Esophagus (tissue), 2 donors: ENCODE measurements at regions not wholly inside any gene's neighbourhood (a gene's known extent, or its start where the extent isn't known, plus 50 kb on each side); places are given as distances from the start of the nearest gene placed in this dataset.

ENCODE experiments used
- H3K27ac ChIP-seq, 2 donors: one replicate each; pipeline ENCODE4 v1.5.1; 2013; ENCODE audit warnings: low read depth in 2 of 2, mild to moderate bottlenecking in 2 of 2, inconsistent platforms in 1 of 2, low read length in 1 of 2, moderate library complexity in 1 of 2
- H3K27me3 ChIP-seq, 2 donors: one replicate each; pipeline ENCODE4 v1.6.1; 2013; ENCODE audit warnings: low read length in 2 of 2, control low read depth in 1 of 2, mild to moderate bottlenecking in 1 of 2; ENCODE audit not compliant: insufficient read depth in 2 of 2, control insufficient read depth in 1 of 2
- H3K36me3 ChIP-seq, 2 donors: one replicate each; pipeline ENCODE4 v1.6.1; 2013; ENCODE audit warnings: low read length in 1 of 2; ENCODE audit not compliant: control insufficient read depth in 2 of 2, insufficient read depth in 2 of 2
- H3K4me1 ChIP-seq, 2 donors: one replicate each; pipeline ENCODE4 v1.6.1; 2013; ENCODE audit warnings: low read length in 1 of 2; ENCODE audit not compliant: control insufficient read depth in 2 of 2, insufficient read depth in 2 of 2
- H3K4me3 ChIP-seq, 2 donors: one replicate each; pipeline ENCODE4 v1.5.1; 2013; ENCODE audit warnings: low read length in 2 of 2, mild to moderate bottlenecking in 2 of 2, low read depth in 1 of 2, moderate library complexity in 1 of 2
- H3K9me3 ChIP-seq, 2 donors: one replicate each; pipeline ENCODE4 v1.6.1; 2013; ENCODE audit warnings: mild to moderate bottlenecking in 2 of 2, low read depth in 1 of 2, low read length in 1 of 2, moderate library complexity in 1 of 2; ENCODE audit not compliant: control insufficient read depth in 2 of 2, insufficient read depth in 1 of 2
- WGBS, 2 donors: extraction: QIAGEN DNeasy Blood & Tissue Kit; methylation state at CpG; one replicate each; pipeline ENCODE4 v1.1.7; 2013; 5-methylcytosine and 5-hydroxymethylcytosine counted together
- donor health status: healthy with polysubstance abuse.
- donor health status: Bipolar disorder and iron deficiency.

GRCh38 chr10:32110790-32111189, 54.6 kb upstream of the KIF5B start:
- 93 to 94% methylated on average over 7 of the region's 7 CpGs for WGBS, 2 donors
- no peak overlapping the region for H3K4me3 ChIP-seq
- H3K27ac ChIP-seq: no peak overlapping the region
- no peaks in the 10 kb centered on the region for H3K36me3 ChIP-seq
- H3K4me1 ChIP-seq: no peaks in the 10 kb centered on the region
- H3K9me3 ChIP-seq: peaks cover 0 to 4% of the 10 kb centered on the region in 2 donors
- no peaks in the 10 kb centered on the region for H3K27me3 ChIP-seq

GRCh38 chr10:32109603-32110002, 53.4 kb upstream of the KIF5B start:
- no peak overlapping the region for H3K27ac ChIP-seq
- H3K36me3 ChIP-seq: no peaks in the 10 kb centered on the region
- WGBS, 2 donors: 92% methylated on average over 24 of the region's 24 CpGs
- H3K27me3 ChIP-seq: no peaks in the 10 kb centered on the region
- no peak overlapping the region for H3K4me3 ChIP-seq
- peaks cover 0 to 4% of the 10 kb centered on the region in 2 donors for H3K9me3 ChIP-seq
- no peaks in the 10 kb centered on the region for H3K4me1 ChIP-seq
